ENCODE measurements at regions not wholly inside any gene's neighbourhood (a gene's known extent, or its start where the extent isn't known, plus 50 kb on each side); places are given as distances from the start of the nearest gene placed in this dataset.
"Not testable (repeated sequence)": the region's sequence is repeated elsewhere in the genome, so short reads cannot be mapped to it uniquely, and the experiment has no call there.

- FAIRE-seq = no peak
Observed at GRCh38 chr2:147173189-147173581, 671.6 kb upstream of the ACVR2A start.

- no peak for FAIRE-seq
Observed at GRCh38 chr2:147172493-147173188, 672.2 kb upstream of the ACVR2A start.

- no peak for FAIRE-seq
Observed at GRCh38 chr2:147171941-147172340, 672.9 kb upstream of the ACVR2A start.

GRCh38 chr2:147170932-147171331, 673.9 kb upstream of the ACVR2A start:
- FAIRE-seq = no peak

- FAIRE-seq = no peak
Observed at GRCh38 chr2:147165697-147166382, 679.0 kb upstream of the ACVR2A start.

- FAIRE-seq = no peak
Observed at GRCh38 chr2:147164563-147164962, 680.3 kb upstream of the ACVR2A start.

- FAIRE-seq = no peak
Observed at GRCh38 chr2:147161746-147162145, 683.1 kb upstream of the ACVR2A start.

- FAIRE-seq = no peak
Observed at GRCh38 chr2:147156970-147157369, 687.9 kb upstream of the ACVR2A start.

GRCh38 chr2:147150241-147150635, 694.6 kb upstream of the ACVR2A start:
- FAIRE-seq = no peak

- no peak for FAIRE-seq
Observed at GRCh38 chr2:147149575-147150240, 695.1 kb upstream of the ACVR2A start.

- FAIRE-seq = no peak
Observed at GRCh38 chr2:147147802-147148201, 697.0 kb upstream of the ACVR2A start.

- FAIRE-seq = no peak
Observed at GRCh38 chr2:147141930-147142329, 702.9 kb upstream of the ACVR2A start.

GRCh38 chr2:147139732-147140131, 705.1 kb upstream of the ACVR2A start:
- not testable (repeated sequence) for FAIRE-seq

- no peak for FAIRE-seq
Observed at GRCh38 chr2:147137711-147138110, 707.1 kb upstream of the ACVR2A start.

- FAIRE-seq = no peak
Observed at GRCh38 chr2:147135376-147135775, 709.5 kb upstream of the ACVR2A start.

- FAIRE-seq = no peak
Observed at GRCh38 chr2:147133286-147133908, 711.4 kb upstream of the ACVR2A start.

- no peak for FAIRE-seq
Observed at GRCh38 chr2:147125145-147125544, 719.7 kb upstream of the ACVR2A start.

- FAIRE-seq = no peak
Observed at GRCh38 chr2:147122944-147123343, 721.9 kb upstream of the ACVR2A start.

- FAIRE-seq = no peak
Observed at GRCh38 chr2:147110962-147111361, 733.9 kb upstream of the ACVR2A start.

- no peak for FAIRE-seq
Observed at GRCh38 chr2:147110317-147110716, 734.5 kb upstream of the ACVR2A start.

GRCh38 chr2:147109291-147109690, 735.5 kb upstream of the ACVR2A start:
- no peak for FAIRE-seq

- FAIRE-seq = no peak
Observed at GRCh38 chr2:147108548-147108947, 736.3 kb upstream of the ACVR2A start.

Measured in colon (tissue), 2 donors.